C4-2B (cell line): ENCODE measurements at regions not wholly inside any gene's neighbourhood (a gene's known extent, or its start where the extent isn't known, plus 50 kb on each side); places are given as distances from the start of the nearest gene placed in this dataset.

Experiments
- H3K27ac ChIP-seq: fragments of 450-650 bp; 2 replicates; pipeline ENCODE4 v1.5.1; 2017
- ZFX ChIP-seq: fragments of 450-650 bp; IDR thresholded peaks from 2 replicates; pipeline ENCODE4 v1.6.1; 2017
- TF ChIP-seq, protein P1 (sequence below): fragments of 450-650 bp; conservative IDR thresholded peaks from 2 replicates; pipeline ENCODE4 v1.5.1; 2017; ENCODE audit warnings: mild to moderate bottlenecking

DNA sequence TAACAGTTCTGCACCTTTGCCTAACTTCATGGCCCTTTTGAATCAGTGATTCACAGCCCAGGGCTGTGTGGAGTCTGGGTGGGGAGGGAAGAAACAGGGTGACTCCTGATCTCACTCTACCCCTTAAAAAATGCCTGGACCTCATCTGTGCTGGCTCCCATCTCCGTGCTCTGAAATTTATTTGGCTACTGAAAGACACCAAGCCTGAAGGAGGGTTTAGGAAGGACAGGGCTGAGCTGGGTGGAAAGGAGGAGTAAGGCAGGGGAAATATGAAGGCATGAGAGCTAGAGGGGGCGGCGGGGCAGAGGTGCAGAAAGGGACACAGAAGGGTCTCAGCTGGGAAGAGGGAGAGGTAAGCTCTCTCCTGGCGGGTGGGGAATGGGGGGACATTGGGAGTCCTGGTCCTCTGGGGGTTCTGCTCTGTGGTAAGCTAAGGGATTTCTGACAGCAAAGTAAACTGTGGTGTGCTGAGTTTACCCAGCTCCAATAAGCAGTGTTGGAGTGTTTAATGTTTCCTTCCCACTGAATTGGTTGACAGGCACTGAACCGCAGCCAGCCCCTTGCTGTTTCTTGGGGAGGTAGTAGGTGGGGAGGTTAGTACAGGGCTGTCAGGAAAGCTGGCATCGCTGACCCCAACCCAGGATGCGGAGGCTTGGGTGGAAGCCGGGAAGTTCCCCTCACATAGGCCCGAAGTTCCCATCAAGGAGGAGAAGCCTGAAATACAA lies 71.1 kb downstream of the RPUSD4 start:
- H3K27ac ChIP-seq: peak overlapping the region; percentile 1; the same call in 1 of the 2 replicates
- TF ChIP-seq, protein P1, sequence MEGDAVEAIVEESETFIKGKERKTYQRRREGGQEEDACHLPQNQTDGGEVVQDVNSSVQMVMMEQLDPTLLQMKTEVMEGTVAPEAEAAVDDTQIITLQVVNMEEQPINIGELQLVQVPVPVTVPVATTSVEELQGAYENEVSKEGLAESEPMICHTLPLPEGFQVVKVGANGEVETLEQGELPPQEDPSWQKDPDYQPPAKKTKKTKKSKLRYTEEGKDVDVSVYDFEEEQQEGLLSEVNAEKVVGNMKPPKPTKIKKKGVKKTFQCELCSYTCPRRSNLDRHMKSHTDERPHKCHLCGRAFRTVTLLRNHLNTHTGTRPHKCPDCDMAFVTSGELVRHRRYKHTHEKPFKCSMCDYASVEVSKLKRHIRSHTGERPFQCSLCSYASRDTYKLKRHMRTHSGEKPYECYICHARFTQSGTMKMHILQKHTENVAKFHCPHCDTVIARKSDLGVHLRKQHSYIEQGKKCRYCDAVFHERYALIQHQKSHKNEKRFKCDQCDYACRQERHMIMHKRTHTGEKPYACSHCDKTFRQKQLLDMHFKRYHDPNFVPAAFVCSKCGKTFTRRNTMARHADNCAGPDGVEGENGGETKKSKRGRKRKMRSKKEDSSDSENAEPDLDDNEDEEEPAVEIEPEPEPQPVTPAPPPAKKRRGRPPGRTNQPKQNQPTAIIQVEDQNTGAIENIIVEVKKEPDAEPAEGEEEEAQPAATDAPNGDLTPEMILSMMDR: no peak
- no peak for TF ChIP-seq ZFX

DNA sequence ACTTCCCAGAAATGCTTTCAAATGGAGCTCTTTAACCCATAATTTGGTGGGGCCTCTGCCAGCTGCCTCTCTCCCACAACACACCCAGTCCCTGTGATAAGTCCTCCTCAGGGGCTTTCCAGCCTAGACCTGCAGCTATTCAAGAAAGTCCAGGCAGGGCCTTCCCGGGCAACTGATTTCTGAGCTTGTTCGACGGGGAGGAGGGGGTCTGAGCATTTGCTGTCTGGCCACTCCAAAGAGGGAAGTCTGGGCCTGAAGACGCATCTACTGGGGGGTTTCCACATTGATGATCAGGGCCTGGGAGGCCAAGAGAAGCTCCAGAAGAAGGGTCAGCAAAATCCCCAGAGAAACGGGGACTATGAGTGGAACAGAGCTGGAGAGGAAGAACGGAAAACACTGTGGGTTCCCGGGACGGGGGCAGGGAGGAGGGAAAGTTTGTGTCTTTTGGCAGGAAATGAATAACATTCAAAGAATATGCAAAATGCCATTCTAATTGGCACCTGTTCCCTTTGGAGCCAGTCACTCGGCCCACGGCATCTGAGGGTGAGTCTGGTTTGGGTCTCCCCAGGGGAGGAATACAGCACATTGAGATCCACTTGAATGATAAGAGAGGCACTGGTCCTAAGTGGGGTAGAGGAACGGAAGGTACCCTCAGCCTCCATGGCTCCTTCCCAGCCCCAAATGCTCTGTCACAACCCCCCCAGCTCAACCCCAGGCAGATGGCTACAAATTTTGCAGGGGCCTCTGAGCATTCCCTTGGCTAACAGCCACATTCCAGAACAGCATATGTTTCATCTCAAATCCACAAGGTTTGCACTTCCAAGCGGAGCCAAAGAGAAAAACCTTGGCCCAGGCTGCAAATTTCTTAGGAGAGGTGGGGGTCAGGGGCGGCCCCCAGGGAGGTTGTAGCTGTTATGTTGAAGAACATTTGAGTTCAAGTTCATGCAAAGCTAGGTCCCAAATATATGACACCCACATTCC lies 72.0 kb downstream of the RPUSD4 start:
- no peak overlapping the region for H3K27ac ChIP-seq
- TF ChIP-seq, protein P1: no peak
- TF ChIP-seq ZFX: no peak

DNA sequence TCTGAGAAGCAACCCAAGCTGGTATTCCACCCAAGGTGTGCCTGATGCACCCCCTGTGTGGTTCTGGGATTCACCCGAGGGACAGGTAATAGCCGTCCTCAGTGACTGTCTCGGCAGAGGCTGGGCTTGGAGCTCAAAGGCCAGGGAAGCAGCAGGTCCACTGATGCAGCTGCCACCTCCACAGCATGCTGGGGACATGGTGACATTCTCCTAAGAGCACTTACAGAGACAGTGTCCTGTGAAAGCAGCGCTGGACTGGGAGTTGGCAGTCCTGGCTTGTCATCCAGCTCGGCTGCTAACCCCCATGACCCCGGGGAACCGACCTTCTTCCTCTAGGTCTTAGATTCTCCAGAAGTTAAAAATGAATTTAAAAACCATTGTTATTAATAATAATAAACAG lies 72.8 kb downstream of the RPUSD4 start:
- no peak for TF ChIP-seq ZFX
- TF ChIP-seq, protein P1: no peak
- H3K27ac ChIP-seq: no peak overlapping the region

DNA sequence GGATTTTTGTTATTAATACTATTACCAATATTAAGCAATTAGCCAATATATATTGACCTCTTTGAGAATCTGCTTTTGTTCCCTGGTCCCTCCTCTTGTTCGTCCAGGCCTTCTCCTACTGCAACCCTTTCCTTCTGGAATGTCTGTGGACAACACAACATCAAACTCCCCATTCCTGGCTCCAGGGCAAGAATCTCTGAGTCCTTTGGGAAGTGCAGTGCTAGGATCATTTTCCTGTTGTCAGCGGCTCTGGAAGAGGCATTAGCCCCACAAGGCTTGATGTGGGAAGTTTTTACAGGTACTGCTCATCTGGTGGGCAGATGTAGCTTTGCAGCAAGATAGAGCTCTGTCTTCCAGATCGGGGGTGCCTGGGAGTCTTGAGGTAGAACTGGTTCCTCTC lies 74.3 kb downstream of the RPUSD4 start:
- H3K27ac ChIP-seq: no peak overlapping the region
- no peak for TF ChIP-seq ZFX
- TF ChIP-seq, protein P1: no peak

DNA sequence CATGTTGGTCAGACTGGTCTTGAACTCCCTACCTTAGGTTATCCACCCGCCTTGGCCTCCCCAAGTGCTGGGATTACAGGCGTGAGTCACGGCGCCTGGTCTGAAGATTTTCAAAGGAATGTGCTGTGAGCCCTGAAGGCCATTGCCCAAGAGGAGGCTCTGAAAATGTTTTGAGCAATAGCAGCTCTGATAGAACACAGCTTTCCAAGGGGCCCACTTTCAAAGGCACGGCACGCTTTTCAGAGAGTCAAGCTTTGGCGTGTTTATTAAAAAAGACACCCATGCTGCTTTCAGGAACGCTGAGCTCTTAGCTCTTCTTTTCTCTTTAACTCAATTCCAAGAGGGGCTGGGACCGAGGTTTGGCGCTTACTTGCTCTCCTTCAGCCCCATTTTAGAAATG lies 73.8 kb upstream of the CDON start:
- TF ChIP-seq ZFX: no peak
- TF ChIP-seq, protein P1: no peak
- H3K27ac ChIP-seq: no peak overlapping the region

DNA sequence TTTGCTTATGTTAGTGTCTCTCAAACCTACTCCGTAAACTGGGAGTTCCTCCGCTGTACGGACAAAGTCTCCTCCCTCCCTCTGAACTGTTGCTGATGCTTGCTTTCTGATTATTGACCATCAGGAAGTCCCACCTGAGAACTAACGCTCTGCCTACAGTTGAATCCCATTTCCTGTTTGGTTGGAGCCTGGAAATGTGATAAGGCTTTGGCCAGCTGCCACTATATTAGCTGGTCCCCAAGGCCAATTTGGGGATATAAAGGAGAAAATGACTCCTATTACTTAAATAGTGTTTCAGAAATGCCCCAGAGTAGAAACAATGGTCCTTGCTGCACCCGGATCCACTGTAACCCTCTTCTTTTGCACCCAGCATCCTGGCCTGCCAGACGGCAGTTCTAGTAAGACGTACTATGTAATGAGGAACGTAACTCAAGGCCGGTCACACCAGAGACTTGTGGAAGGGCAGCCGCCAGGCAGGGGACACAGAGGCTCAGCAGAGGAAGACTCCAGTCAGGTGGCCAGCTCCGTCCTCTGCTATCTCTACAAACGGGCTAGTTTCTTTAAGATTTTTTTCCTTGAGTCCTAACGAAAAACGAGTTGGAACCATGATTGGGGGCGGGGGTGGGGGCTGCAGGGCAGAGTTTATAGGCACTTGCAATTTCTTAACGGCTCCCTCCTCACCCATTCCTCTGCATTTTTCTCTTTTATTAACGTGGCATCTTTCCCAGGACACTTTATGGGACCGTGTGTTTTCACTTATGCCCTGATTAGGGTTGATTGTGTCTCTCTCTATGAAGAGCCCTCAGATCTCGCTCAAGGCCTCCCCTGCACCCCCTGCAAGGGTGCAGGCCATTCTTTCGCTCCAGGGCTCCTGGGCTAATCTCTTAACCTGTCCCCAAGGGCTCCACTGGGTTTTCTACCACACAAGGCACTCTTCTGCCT lies 72.8 kb upstream of the CDON start:
- no peak for TF ChIP-seq ZFX
- H3K27ac ChIP-seq: no peak overlapping the region

DNA sequence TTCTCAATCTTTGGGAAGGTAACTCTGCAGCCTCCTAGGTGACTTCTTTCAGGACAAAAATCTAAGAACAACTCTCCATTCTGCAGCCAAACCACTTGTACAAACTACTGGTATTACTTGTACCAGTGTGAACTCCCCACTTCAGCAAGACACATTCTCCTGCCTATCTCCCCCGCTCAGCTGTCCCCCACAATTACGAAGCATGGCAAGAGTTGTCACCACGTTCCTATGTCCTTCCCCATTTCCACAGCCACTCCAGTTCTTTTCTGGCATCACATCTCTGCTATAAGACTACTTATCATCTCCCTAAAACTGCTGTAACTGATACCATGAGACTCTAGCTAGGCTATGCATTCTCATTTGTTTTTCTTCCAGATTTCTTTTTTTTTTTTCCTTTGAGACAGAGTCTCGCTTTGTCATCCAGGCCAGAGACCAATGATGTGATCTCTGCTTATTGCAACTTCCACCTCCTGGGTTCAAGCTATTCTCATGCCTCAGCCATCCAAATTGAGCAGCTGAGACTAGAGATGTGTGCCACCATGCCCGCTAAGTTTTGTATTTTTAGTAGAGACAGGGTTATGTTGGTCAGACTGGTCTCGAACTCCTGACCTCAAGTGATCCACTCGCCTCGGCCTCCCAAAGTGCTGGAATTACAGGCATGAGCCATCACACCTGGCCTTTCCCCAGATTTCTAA lies 71.9 kb upstream of the CDON start:
- H3K27ac ChIP-seq: no peak overlapping the region
- TF ChIP-seq, protein P1: no peak
- no peak for TF ChIP-seq ZFX
